DND-41 (cell line): ENCODE measurements at regions not wholly inside any gene's neighbourhood (a gene's known extent, or its start where the extent isn't known, plus 50 kb on each side); places are given as distances from the start of the nearest gene placed in this dataset.

Experiments
- ATAC-seq: fragments of 200-7000 bp; cut with Tn5 transposase; 3 replicates; pipeline ENCODE4 v1.9.1; 2021; ENCODE audit warnings: low read depth; ENCODE audit not compliant: insufficient read depth
- DNase-seq: peaks from one replicate; pipeline ENCODE4 v3.0.0-alpha.2; 2020
- H2AFZ ChIP-seq: 2 replicates; pipeline ENCODE4 v1.6.0; 2012; ENCODE audit warnings: low read depth, low read length
- H3K27ac ChIP-seq: 2 replicates; pipeline ENCODE4 v1.5.1; 2012; ENCODE audit warnings: low read length, inconsistent platforms
- H3K27me3 ChIP-seq: fragments of 200-600 bp; sonication (generic); 2 replicates; pipeline ENCODE4 v1.6.0; 2012; ENCODE audit warnings: low read length, mild to moderate bottlenecking, inconsistent platforms; ENCODE audit not compliant: insufficient read depth, poor library complexity
- H3K36me3 ChIP-seq: 2 replicates; pipeline ENCODE4 v1.5.1; 2012; ENCODE audit warnings: low read length, inconsistent platforms; ENCODE audit not compliant: insufficient read depth
- H3K4me1 ChIP-seq: 2 replicates; pipeline ENCODE4 v1.5.1; 2012; ENCODE audit warnings: mild to moderate bottlenecking, low read length; ENCODE audit not compliant: insufficient read depth
- H3K4me2 ChIP-seq: 2 replicates; pipeline ENCODE4 v1.6.0; 2012; ENCODE audit warnings: mild to moderate bottlenecking, moderate library complexity, low read length, inconsistent platforms; ENCODE audit not compliant: insufficient read depth
- H3K4me3 ChIP-seq, 2 experiments: fragments of 200-600 bp in 1 of 2; shearing (Covaris generic) in 1 of 2; 2 replicates each; pipeline ENCODE4 v1.5.1; 2012 to 2016; ENCODE audit warnings: inconsistent platforms in 2 of 2, low read length in 2 of 2, mild to moderate bottlenecking in 2 of 2, low read depth in 1 of 2, moderate library complexity in 1 of 2
- H3K79me2 ChIP-seq: 2 replicates; pipeline ENCODE4 v1.6.0; 2012; ENCODE audit warnings: low read length, inconsistent platforms; ENCODE audit not compliant: insufficient read depth
- H3K9ac ChIP-seq: 2 replicates; pipeline ENCODE4 v1.6.0; 2012; ENCODE audit warnings: low read depth, mild to moderate bottlenecking, inconsistent platforms, low read length, moderate library complexity
- H3K9me3 ChIP-seq: 2 replicates; pipeline ENCODE4 v1.5.1; 2012; ENCODE audit warnings: low read length, moderate library complexity, mild to moderate bottlenecking, inconsistent platforms; ENCODE audit not compliant: insufficient read depth, severe bottlenecking
- H4K20me1 ChIP-seq: 2 replicates; pipeline ENCODE4 v1.6.0; 2012; ENCODE audit warnings: low read length; ENCODE audit not compliant: insufficient read depth
- EZH2 ChIP-seq: IDR thresholded peaks from 3 replicates; pipeline ENCODE4 v1.6.1; 2012; ENCODE audit warnings: borderline replicate concordance, low read depth, mild to moderate bottlenecking, moderate library complexity, low read length, inconsistent platforms; ENCODE audit not compliant: severe bottlenecking
- TF ChIP-seq, protein P1 (sequence below): IDR thresholded peaks from 2 replicates; pipeline ENCODE4 v1.5.1; 2012; ENCODE audit warnings: borderline replicate concordance, low read length, moderate library complexity, mild to moderate bottlenecking; ENCODE audit not compliant: poor library complexity, severe bottlenecking; ENCODE audit errors: extremely low read depth

DNA sequence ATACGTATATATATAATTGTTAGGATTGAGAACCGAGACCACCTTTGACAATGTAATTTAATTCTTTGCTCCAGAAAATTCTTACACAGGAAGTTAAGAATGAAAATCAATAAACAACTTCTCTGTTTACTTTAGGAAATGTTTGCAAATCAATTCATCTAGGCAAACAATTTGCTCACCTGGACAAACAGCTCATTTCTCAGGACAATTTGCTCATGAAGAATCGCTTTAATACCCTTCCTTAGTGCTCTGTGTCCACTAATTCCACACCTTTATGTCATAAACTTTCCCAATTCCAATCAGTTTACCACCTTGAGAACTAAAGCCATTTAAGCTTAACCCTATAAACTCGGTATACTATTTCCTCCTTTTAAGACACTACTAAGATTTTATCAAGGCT lies 292.2 kb downstream of the BCHE start:
- Histone ChIP-seq H3K27me3 (no peaks in the 10 kb centered on the region), H3K79me2 (no peaks in the 10 kb centered on the region), H3K9me3 (no peaks in the 10 kb centered on the region), H2AFZ (no peak overlapping the region), H3K4me2 (no peak overlapping the region), H3K27ac (no peak overlapping the region), H3K9ac (no peak overlapping the region), H3K4me3 (no peak overlapping the region), H4K20me1 (no peaks in the 10 kb centered on the region), H3K36me3 (no peaks in the 10 kb centered on the region), H3K4me1 (no peaks in the 10 kb centered on the region)
- ATAC-seq = no peak
- no peak for DNase-seq
- no peak for TF ChIP-seq EZH2
- TF ChIP-seq, protein P1, sequence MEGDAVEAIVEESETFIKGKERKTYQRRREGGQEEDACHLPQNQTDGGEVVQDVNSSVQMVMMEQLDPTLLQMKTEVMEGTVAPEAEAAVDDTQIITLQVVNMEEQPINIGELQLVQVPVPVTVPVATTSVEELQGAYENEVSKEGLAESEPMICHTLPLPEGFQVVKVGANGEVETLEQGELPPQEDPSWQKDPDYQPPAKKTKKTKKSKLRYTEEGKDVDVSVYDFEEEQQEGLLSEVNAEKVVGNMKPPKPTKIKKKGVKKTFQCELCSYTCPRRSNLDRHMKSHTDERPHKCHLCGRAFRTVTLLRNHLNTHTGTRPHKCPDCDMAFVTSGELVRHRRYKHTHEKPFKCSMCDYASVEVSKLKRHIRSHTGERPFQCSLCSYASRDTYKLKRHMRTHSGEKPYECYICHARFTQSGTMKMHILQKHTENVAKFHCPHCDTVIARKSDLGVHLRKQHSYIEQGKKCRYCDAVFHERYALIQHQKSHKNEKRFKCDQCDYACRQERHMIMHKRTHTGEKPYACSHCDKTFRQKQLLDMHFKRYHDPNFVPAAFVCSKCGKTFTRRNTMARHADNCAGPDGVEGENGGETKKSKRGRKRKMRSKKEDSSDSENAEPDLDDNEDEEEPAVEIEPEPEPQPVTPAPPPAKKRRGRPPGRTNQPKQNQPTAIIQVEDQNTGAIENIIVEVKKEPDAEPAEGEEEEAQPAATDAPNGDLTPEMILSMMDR = no peak

DNA sequence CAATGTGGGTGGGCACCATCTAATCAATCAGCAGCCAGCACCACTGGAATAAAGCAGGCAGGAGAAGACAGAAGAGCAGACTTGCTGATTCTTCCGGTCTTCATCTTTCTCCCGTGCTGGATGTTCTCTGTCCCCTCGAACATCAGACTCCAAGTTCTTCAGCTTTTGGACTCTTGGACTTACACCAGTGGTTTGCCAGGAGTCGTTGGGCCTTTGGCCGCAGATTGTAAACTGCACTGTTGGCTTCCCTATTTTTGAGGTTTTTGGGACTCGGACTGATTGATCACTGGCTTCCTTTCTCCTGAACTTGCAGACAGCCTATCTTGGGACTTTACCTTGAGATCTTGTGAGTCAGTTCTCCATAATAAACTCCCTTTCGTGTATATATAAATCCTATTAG lies 292.8 kb downstream of the BCHE start:
- Histone ChIP-seq H3K9ac (no peak overlapping the region), H3K4me3 (no peak overlapping the region), H3K4me2 (no peak overlapping the region), H3K9me3 (no peaks in the 10 kb centered on the region), H4K20me1 (no peaks in the 10 kb centered on the region), H2AFZ (no peak overlapping the region), H3K27ac (no peak overlapping the region), H3K27me3 (no peaks in the 10 kb centered on the region), H3K79me2 (no peaks in the 10 kb centered on the region), H3K36me3 (no peaks in the 10 kb centered on the region), H3K4me1 (no peaks in the 10 kb centered on the region)
- DNase-seq (no peak), ATAC-seq (no peak)
- TF ChIP-seq EZH2 = no peak
- TF ChIP-seq, protein P1 = no peak

GRCh38 chr3:165538166-165538565 lies 299.1 kb downstream of the BCHE start:
- H3K4me3 ChIP-seq = no peak overlapping the region
- ATAC-seq (no peak), DNase-seq (no peak)
- no peaks in the 10 kb centered on the region for H3K4me1 ChIP-seq
- no peaks in the 10 kb centered on the region for H4K20me1 ChIP-seq
- H3K4me2 ChIP-seq = no peak overlapping the region
- H3K27ac ChIP-seq = no peak overlapping the region
- no peaks in the 10 kb centered on the region for H3K79me2 ChIP-seq
- TF ChIP-seq, protein P1 = no peak
- no peak for TF ChIP-seq EZH2
- no peak overlapping the region for H3K9ac ChIP-seq
- no peak overlapping the region for H2AFZ ChIP-seq
- H3K27me3 ChIP-seq = no peaks in the 10 kb centered on the region
- H3K9me3 ChIP-seq = no peaks in the 10 kb centered on the region
- no peaks in the 10 kb centered on the region for H3K36me3 ChIP-seq

- Histone ChIP-seq H3K36me3 (no peaks in the 10 kb centered on the region), H3K4me3 (no peak overlapping the region), H3K27me3 (no peaks in the 10 kb centered on the region), H3K9me3 (no peaks in the 10 kb centered on the region), H3K4me1 (no peaks in the 10 kb centered on the region), H3K79me2 (no peaks in the 10 kb centered on the region), H2AFZ (no peak overlapping the region), H3K4me2 (no peak overlapping the region), H3K9ac (no peak overlapping the region), H3K27ac (no peak overlapping the region), H4K20me1 (no peaks in the 10 kb centered on the region)
- ATAC-seq (no peak), DNase-seq (no peak)
- TF ChIP-seq, protein P1 = no peak
- TF ChIP-seq EZH2 = no peak
These were observed 304.4 kb downstream of the BCHE start for GRCh38 chr3:165532851-165533250.
